ENCODE measurements at regions not wholly inside any gene's neighbourhood (a gene's known extent, or its start where the extent isn't known, plus 50 kb on each side); places are given as distances from the start of the nearest gene placed in this dataset.

DNA sequence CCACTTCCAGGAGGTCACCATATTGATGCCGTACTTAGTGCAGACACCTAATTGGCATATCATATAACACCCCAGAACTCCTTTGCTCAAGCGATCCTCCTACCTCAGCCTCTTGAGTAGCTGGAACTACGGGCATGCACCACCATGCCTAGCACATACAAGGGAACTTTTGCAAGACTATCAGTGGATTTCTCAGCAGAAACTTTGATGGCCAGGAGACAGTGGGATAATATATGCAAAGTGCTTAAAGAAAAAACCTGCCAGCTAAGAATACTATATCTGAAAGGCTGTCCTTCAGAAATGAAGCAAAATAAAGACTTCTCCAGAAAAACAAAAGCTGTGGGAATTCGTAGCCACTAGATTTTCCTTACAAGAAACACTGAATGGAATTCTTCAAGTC lies 387.1 kb downstream of the DHX35 start:
- no peak overlapping the region for H4K91ac ChIP-seq (replicated peaks; ENCODE audit: insufficient read length, low read length)
- no peak overlapping the region for H2BK20ac ChIP-seq (ENCODE audit: low read length)
- no peaks in the 10 kb centered on the region for H4K20me1 ChIP-seq (replicated peaks in 1 of 2; ENCODE audit: control insufficient read depth in 1 of 2, insufficient read depth in 2 of 2, low read length in 2 of 2)
- H3K36me3 ChIP-seq (ENCODE audit: control insufficient read depth in 2 of 4, insufficient read depth in 4 of 4, low read length in 3 of 4), result no peaks in the 10 kb centered on the region
- no peaks in the 10 kb centered on the region for H3K79me2 ChIP-seq (ENCODE audit: control insufficient read depth in 1 of 2, insufficient read depth in 2 of 2, low read length in 2 of 2)
- no peak overlapping the region for H3K56ac ChIP-seq (replicated peaks; ENCODE audit: insufficient read length, low read depth, low read length)
- H3K23me2 ChIP-seq (ENCODE audit: low read depth, low read length), result no peaks in the 10 kb centered on the region
- DNase-seq (ENCODE audit: low read depth in 1 of 2, low spot score in 2 of 2) (no peak), FAIRE-seq (no peak)
- 89% methylated on average over 4 of the region's 4 CpGs; no CpG with 5 or more reads in 1 of the 2 experiments for WGBS, 2 experiments (ENCODE audit: extremely low coverage in 1 of 2, insufficient coverage in 1 of 2, insufficient read length in 1 of 2, insufficient replicate concordance in 2 of 2, low coverage in 1 of 2, low lambda C conversion rate in 2 of 2, missing lambda C conversion rate in 1 of 2)
- no peak for TF ChIP-seq BACH1 (IDR thresholded peaks at IDR 0.05; ENCODE audit: low read length)
- TF ChIP-seq BCL11A (IDR thresholded peaks at IDR 0.05; ENCODE audit: low read depth in 2 of 2, low read length in 2 of 2), result no peak
- TF ChIP-seq POLR2A (IDR thresholded peaks at IDR 0.05; ENCODE audit: control extremely low read depth in 1 of 2, low read depth in 2 of 2, low read length in 2 of 2), result no peak
- H3K4me2 ChIP-seq (ENCODE audit: insufficient read depth in 1 of 2, low read depth in 2 of 2, low read length in 2 of 2), result no peak overlapping the region
- no peak overlapping the region for H3K4me3 ChIP-seq (ENCODE audit: extremely low read depth in 1 of 4, insufficient read depth in 2 of 4, low read depth in 3 of 4, low read length in 4 of 4)
- no peak overlapping the region for H3K18ac ChIP-seq (ENCODE audit: extremely low read depth, low read length)
- no peak overlapping the region for H2AFZ ChIP-seq (ENCODE audit: low read length)
- no peaks in the 10 kb centered on the region for H3K27me3 ChIP-seq (replicated peaks in 1 of 4; ENCODE audit: control insufficient read depth in 3 of 4, extremely low read depth in 1 of 4, insufficient read depth in 3 of 4, low read length in 3 of 4)
- no peak overlapping the region for H2BK120ac ChIP-seq (replicated peaks; ENCODE audit: low read depth, low read length)
- no peak overlapping the region for H2AK5ac ChIP-seq (ENCODE audit: low read depth, low read length)
- H2BK15ac ChIP-seq (ENCODE audit: low read length), result no peak overlapping the region
- peaks cover 2 to 6% of the 10 kb centered on the region in 2 experiments; a peak in 2 of 4 replicates for H3K9me3 ChIP-seq (ENCODE audit: insufficient read depth in 2 of 2, low read depth in 1 of 2, low read length in 1 of 2)
- CTCF ChIA-PET (ENCODE audit: partially characterized antibody), result interaction anchor here (1.1 to 1.6 kb wide), 2 partner anchors 21 to 22 kb away, joined by 3 read pairs; no protein-coding TSS in a partner anchor
- POLR2A ChIA-PET (ENCODE audit: partially characterized antibody), result no interaction called here
- no peak overlapping the region for H3K14ac ChIP-seq (ENCODE audit: insufficient read length)
- H3K79me1 ChIP-seq (ENCODE audit: low read depth, low read length), result no peaks in the 10 kb centered on the region
- no peak overlapping the region for H3K9ac ChIP-seq (replicated peaks in 1 of 4; ENCODE audit: extremely low read depth in 1 of 4, low read depth in 3 of 4, low read length in 3 of 4)
- no peak overlapping the region for H4K5ac ChIP-seq (ENCODE audit: insufficient read length, low read depth, low read length)
- H3K23ac ChIP-seq (ENCODE audit: insufficient read length), result no peak overlapping the region
- no peak overlapping the region for H3K27ac ChIP-seq (ENCODE audit: low read depth, low read length)
- no peak overlapping the region for H3K4ac ChIP-seq (replicated peaks; ENCODE audit: insufficient read length, low read depth, low read length)
- no peak overlapping the region for H2BK5ac ChIP-seq (ENCODE audit: low read depth, low read length)
- H2BK12ac ChIP-seq (ENCODE audit: low read depth, low read length), result no peak overlapping the region
- H3K4me1 ChIP-seq (replicated peaks in 1 of 4; ENCODE audit: control insufficient read depth in 3 of 4, insufficient read depth in 4 of 4, low read length in 3 of 4), result no peaks in the 10 kb centered on the region
- no peak overlapping the region for H4K8ac ChIP-seq (ENCODE audit: extremely low read depth, insufficient read depth, low read length)
